ENCODE measurements at regions not wholly inside any gene's neighbourhood (a gene's known extent, or its start where the extent isn't known, plus 50 kb on each side); places are given as distances from the start of the nearest gene placed in this dataset.

GRCh38 chrX:1932231-1932630, 317.4 kb downstream of the ASMT start:
- no peak for TF ChIP-seq CTCF (IDR thresholded peaks at IDR 0.05; ENCODE audit: insufficient read depth, low read length)
- TF ChIP-seq POLR2AphosphoS5 (IDR thresholded peaks at IDR 0.05; ENCODE audit: low read depth): no peak
- TF ChIP-seq GABPA (IDR thresholded peaks at IDR 0.05; ENCODE audit: low read depth): no peak
- no peak for TF ChIP-seq REST (IDR thresholded peaks at IDR 0.05; ENCODE audit: insufficient replicate concordance, low read depth)
- no peak for TF ChIP-seq SPI1 (IDR thresholded peaks at IDR 0.05; ENCODE audit: borderline replicate concordance, low read depth)
